K562 (cell line): ENCODE measurements at regions not wholly inside any gene's neighbourhood (a gene's known extent, or its start where the extent isn't known, plus 50 kb on each side); places are given as distances from the start of the nearest gene placed in this dataset.
"Not testable (repeated sequence)": the region's sequence is repeated elsewhere in the genome, so short reads cannot be mapped to it uniquely, and the experiment has no call there.

Experiments
- ATAC-seq: fragments of 200-7000 bp; cut with Tn5 transposase; 3 replicates; pipeline ENCODE4 v1.9.1; 2020; ENCODE audit warnings: moderate library complexity
- BruUV-seq: library from RNA; stranded (reverse); fragments of 400-500 nt; replicated peaks from 2 replicates; lab custom pipeline; 2021; lab: Mats Ljungman, UMichigan
- CTCF ChIA-PET: fragments of 300-600 bp; formaldehyde crosslinking; extraction: SDS; loops from one replicate; lab custom pipeline; 2021; ENCODE audit warnings: low intra/inter-chr PET ratio; lab: Yijun Ruan, JAX
- POLR2A ChIA-PET: fragments of 300-600, 350-650 bp; sonication (Branson Sonifier 250); formaldehyde crosslinking; extraction: SDS; loops from one replicate; lab custom pipeline; 2021; ENCODE audit warnings: antibody characterized with exemption, inconsistent platforms; lab: Yijun Ruan, JAX
- DNase-seq, 4 experiments: peaks; one replicate each; pipeline versions ENCODE4 v3.0.0 to v3.0.0-alpha.2; 2011 to 2018; ENCODE audit warnings: low spot score in 3 of 4, mixed read lengths in 3 of 4; ENCODE audit errors: extremely low read depth in 1 of 4
- FAIRE-seq: peaks from 2 replicates; lab custom pipeline; 2011; peaks lifted over from hg19 to GRCh38; lab: Jason Lieb, UNC
- H2AFZ ChIP-seq: 2 replicates; pipeline ENCODE4 v1.6.0; 2011; ENCODE audit warnings: low read depth, low read length, control low read depth, inconsistent platforms
- H3K27ac ChIP-seq: fragments of 200-600 bp; 3 replicates; pipeline ENCODE4 v1.8.0; 2011; ENCODE audit warnings: low read depth, mild to moderate bottlenecking, control low read depth, inconsistent platforms, low read length, moderate library complexity, mixed read lengths; ENCODE audit errors: extremely low read depth
- H3K27me3 ChIP-seq, 2 experiments: fragments of 300-600 bp in 1 of 2; 2 replicates in 1 of 2; 3 replicates in 1 of 2; pipeline versions ENCODE4 v1.6.0 to v1.8.0; 2011; ENCODE audit warnings: inconsistent platforms in 2 of 2, low read length in 2 of 2, mild to moderate bottlenecking in 1 of 2, mixed read lengths in 1 of 2, moderate library complexity in 1 of 2; ENCODE audit not compliant: control insufficient read depth in 2 of 2, insufficient read depth in 2 of 2
- H3K36me3 ChIP-seq: fragments of 300-600 bp; 3 replicates; pipeline ENCODE4 v1.8.0; 2011; ENCODE audit warnings: mild to moderate bottlenecking, low read length, inconsistent platforms; ENCODE audit not compliant: control insufficient read depth, insufficient read depth
- H3K4me1 ChIP-seq, 2 experiments: fragments of 200-600 bp in 1 of 2; replicated peaks in 1 of 2; 2 replicates in 1 of 2; 3 replicates in 1 of 2; pipeline versions ENCODE4 v1.5.1 to v1.8.0; 2011; ENCODE audit warnings: inconsistent platforms in 2 of 2, low read length in 2 of 2, mild to moderate bottlenecking in 1 of 2, mixed read lengths in 1 of 2, moderate library complexity in 1 of 2; ENCODE audit not compliant: control insufficient read depth in 2 of 2, insufficient read depth in 2 of 2
- H3K4me2 ChIP-seq: 2 replicates; pipeline ENCODE4 v1.6.1; 2011; ENCODE audit warnings: low read length, control low read depth, inconsistent platforms, mixed read lengths; ENCODE audit not compliant: insufficient read depth
- H3K4me3 ChIP-seq: fragments of 200-600 bp; sonication (generic), shearing (Covaris generic); 2 replicates; pipeline ENCODE4 v1.5.1; 2016; ENCODE audit warnings: control low read depth, inconsistent platforms
- H3K79me2 ChIP-seq: fragments of 200-600 bp; 3 replicates; pipeline ENCODE4 v1.8.0; 2011; ENCODE audit warnings: low read length, inconsistent platforms; ENCODE audit not compliant: control insufficient read depth, insufficient read depth
- H3K9ac ChIP-seq, 2 experiments: 2 replicates each; pipeline versions ENCODE4 v1.6.0 to v1.6.1; 2011; ENCODE audit warnings: low read depth in 2 of 2, low read length in 2 of 2, control low read depth in 1 of 2, inconsistent platforms in 1 of 2, mild to moderate bottlenecking in 1 of 2, mixed read lengths in 1 of 2; ENCODE audit not compliant: insufficient read depth in 1 of 2
- H3K9me1 ChIP-seq: one replicate; pipeline ENCODE4 v1.6.0; 2011; ENCODE audit warnings: inconsistent platforms, mild to moderate bottlenecking, low read length, moderate library complexity; ENCODE audit not compliant: control insufficient read depth, insufficient read depth
- H3K9me3 ChIP-seq: replicated peaks from 2 replicates; pipeline ENCODE4 v1.5.1; 2011; ENCODE audit warnings: low read depth, low read length, inconsistent platforms; ENCODE audit not compliant: control insufficient read depth, insufficient read depth
- H4K20me1 ChIP-seq: replicated peaks from 2 replicates; pipeline ENCODE4 v1.6.1; 2011; ENCODE audit warnings: low read length, inconsistent platforms, mixed read lengths; ENCODE audit not compliant: control insufficient read depth, insufficient read depth
- C11orf30 ChIP-seq: fragments of 450-650 bp; IDR thresholded peaks from 2 replicates; pipeline ENCODE4 v1.6.1; 2016; ENCODE audit warnings: low read depth, mild to moderate bottlenecking
- ETS2 ChIP-seq: IDR thresholded peaks from 2 replicates; pipeline ENCODE4 v1.6.1; 2016; ENCODE audit warnings: borderline replicate concordance, missing genetic modification characterization, mild to moderate bottlenecking, moderate library complexity, missing compliant biosample characterization; ENCODE audit not compliant: poor library complexity, severe bottlenecking
- HNRNPL ChIP-seq: fragments of 200-400 bp; formaldehyde crosslinking; IDR thresholded peaks from 2 replicates; pipeline ENCODE4 v1.6.1; 2017; ENCODE audit warnings: low read depth, mild to moderate bottlenecking, low read length
- MAFF ChIP-seq: IDR thresholded peaks from 2 replicates; pipeline ENCODE4 v1.6.1; 2012; ENCODE audit warnings: low read length, improper control_type of control experiment
- PHF20 ChIP-seq: fragments of 450-650 bp; IDR thresholded peaks from 2 replicates; pipeline ENCODE4 v1.6.1; 2018; ENCODE audit not compliant: partially characterized antibody
- SMARCB1 ChIP-seq: IDR thresholded peaks from 2 replicates; pipeline ENCODE4 v1.6.1; 2011; ENCODE audit warnings: improper control_type of control experiment, low read depth; ENCODE audit not compliant: insufficient read length
- ZNF316 ChIP-seq: fragments of 450-650 bp; IDR thresholded peaks from 2 replicates; pipeline ENCODE4 v1.6.1; 2016
- WGBS: fragments of 100-300 bp; shearing (Covaris generic); methylation state at CpG from one replicate; pipeline ENCODE4 v1.1.6; 2016; ENCODE audit warnings: low coverage, mixed read lengths; ENCODE audit not compliant: insufficient coverage; ENCODE audit errors: missing lambda C conversion rate; 5-methylcytosine and 5-hydroxymethylcytosine counted together
- in situ Hi-C: fragments of 300-500 bp; cut with MboI; formaldehyde crosslinking; loops from 4 replicates; pipeline ENCODE4 v1.15.0; 2018; ENCODE audit warnings: inconsistent platforms, mixed read lengths
- intact Hi-C: fragments of 100-400 bp; cut with micrococcal nuclease; formaldehyde crosslinking; loops from 2 replicates; pipeline ENCODE4 v1.14.2; 2022
- TF ChIP-seq, protein P1 (sequence below): fragments of 450-650 bp; formaldehyde crosslinking; IDR thresholded peaks from 2 replicates; pipeline ENCODE4 v1.4.0; 2020; ENCODE audit warnings: mild to moderate bottlenecking

DNA sequence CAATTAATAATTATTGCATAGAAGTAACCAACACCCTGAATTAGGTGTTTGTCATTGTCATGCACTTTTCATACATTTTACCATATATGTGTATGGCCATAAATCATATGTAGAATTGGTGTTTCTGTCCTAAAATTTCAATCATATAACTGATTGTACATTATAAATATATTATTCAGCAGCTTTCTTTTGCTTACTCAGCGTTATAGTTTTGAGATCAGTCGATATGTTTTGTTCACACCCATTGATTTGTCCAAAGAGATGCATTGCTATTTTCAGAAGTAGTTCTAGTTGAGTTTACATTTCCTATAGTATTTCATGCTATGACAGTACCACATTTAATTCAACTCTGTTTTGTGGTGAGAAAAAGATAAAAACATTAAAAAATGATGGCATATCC, 50.5 kb upstream of the PARP4 start:
- intact Hi-C loops (no loop called here), in situ Hi-C loops (no loop called here)
- CTCF ChIA-PET, result no interaction called here
- POLR2A ChIA-PET, result no interaction called here
- ATAC-seq (no peak), FAIRE-seq (no peak), DNase-seq (no peak)
- Histone ChIP-seq H3K9me1 (no peaks in the 10 kb centered on the region), H3K9me3 (no peaks in the 10 kb centered on the region), H3K27me3 (no peaks in the 10 kb centered on the region), H3K36me3 (no peaks in the 10 kb centered on the region), H3K4me2 (no peak overlapping the region), H3K9ac (no peak overlapping the region), H2AFZ (no peak overlapping the region), H4K20me1 (no peaks in the 10 kb centered on the region), H3K4me1 (no peaks in the 10 kb centered on the region; a peak in 1 of 5 replicates), H3K27ac (no peak overlapping the region), H3K79me2 (no peaks in the 10 kb centered on the region), H3K4me3 (no peak overlapping the region)
- BruUV-seq, result no TSS peak
- 4% methylated on average over 2 of the region's 2 CpGs for WGBS
- TF ChIP-seq, protein P1, sequence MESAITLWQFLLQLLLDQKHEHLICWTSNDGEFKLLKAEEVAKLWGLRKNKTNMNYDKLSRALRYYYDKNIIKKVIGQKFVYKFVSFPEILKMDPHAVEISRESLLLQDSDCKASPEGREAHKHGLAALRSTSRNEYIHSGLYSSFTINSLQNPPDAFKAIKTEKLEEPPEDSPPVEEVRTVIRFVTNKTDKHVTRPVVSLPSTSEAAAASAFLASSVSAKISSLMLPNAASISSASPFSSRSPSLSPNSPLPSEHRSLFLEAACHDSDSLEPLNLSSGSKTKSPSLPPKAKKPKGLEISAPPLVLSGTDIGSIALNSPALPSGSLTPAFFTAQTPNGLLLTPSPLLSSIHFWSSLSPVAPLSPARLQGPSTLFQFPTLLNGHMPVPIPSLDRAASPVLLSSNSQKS (CRISPR knock-in tag), result no peak
- TF ChIP-seq MAFF (peak; percentile 49), SMARCB1 (no peak), ETS2 (tag) (no peak), C11orf30 (peak; percentile 25; the same call in 1 of the 2 replicates), PHF20 (no peak), HNRNPL (no peak), ZNF316 (peak; percentile 52)

DNA sequence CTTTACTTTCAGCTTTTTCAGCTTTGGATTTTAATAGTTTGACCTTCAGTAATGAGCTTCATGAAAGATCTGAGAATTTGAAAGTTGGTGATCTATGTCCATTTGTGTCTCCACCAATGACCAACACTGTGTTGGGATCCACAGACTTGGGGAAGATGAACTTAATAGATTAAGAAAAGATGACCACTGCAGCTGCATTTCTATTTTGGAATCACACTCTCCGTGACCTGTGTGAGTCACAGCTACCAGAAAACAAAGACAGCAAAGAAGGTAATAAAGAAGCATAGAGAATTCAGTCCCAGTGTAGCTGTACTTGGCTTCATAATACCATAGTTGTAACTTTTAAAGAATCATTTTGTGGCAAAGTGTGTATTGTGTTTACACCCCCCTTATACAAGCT, 51.4 kb upstream of the PARP4 start:
- FAIRE-seq, BruUV-seq: not testable (repeated sequence)
- WGBS, result 0% methylated on average over 1 of the region's 1 CpG

More for the DNA sequence above, 51.4 kb upstream of the PARP4 start:
- H3K4me3 ChIP-seq, H3K79me2 ChIP-seq, in situ Hi-C loops, H3K9me1 ChIP-seq, H4K20me1 ChIP-seq, H3K27me3 ChIP-seq, intact Hi-C loops, H3K9me3 ChIP-seq, H3K4me2 ChIP-seq, H3K9ac ChIP-seq, H2AFZ ChIP-seq, H3K27ac ChIP-seq, CTCF ChIA-PET, H3K4me1 ChIP-seq, ATAC-seq, POLR2A ChIA-PET, DNase-seq, H3K36me3 ChIP-seq: not testable (repeated sequence)
